ENCODE measurements at regions not wholly inside any gene's neighbourhood (a gene's known extent, or its start where the extent isn't known, plus 50 kb on each side); places are given as distances from the start of the nearest gene placed in this dataset.
A peak's percentile ranks its signal among the peaks of the same experiment; 100 is the strongest.

DNA sequence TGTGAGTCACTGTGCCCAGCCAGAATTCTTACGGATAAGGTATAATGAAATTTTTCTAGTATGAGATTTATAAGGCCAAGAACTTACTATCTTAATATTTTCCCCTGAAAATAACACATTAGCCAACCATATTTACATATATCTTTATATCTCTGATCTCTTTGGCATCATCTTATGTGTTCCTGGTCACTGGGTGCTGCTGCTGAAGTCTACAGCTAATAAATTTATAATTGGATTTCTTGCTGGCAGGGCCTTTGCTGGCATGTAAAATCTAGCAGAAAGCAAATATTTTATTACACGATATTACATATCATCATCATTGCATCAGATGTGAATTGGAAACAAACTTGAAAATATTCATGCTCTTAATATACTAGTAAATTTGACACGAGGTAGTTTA, 590.7 kb downstream of the ANXA1 start:
- no peak for DNase-seq (ENCODE audit: low read depth)

DNA sequence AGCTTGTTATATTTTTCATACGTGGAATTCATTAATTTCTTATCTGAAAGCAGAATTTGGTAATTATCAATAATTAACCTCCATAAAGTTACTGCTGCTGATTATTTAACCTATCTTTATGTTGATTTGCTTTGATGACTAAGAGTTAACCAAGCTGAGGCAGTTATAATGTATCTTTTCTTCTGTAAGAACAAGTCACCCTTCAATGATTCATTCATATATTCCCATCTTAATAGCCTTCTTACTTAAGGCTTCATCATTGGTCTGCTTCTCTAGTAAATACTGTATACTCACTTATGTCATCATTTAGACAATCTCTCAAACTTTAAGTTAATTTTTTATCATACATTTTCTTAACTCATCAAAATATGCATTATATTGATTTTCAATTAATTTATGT, 592.2 kb downstream of the ANXA1 start:
- no peak for DNase-seq (ENCODE audit: low read depth)

DNA sequence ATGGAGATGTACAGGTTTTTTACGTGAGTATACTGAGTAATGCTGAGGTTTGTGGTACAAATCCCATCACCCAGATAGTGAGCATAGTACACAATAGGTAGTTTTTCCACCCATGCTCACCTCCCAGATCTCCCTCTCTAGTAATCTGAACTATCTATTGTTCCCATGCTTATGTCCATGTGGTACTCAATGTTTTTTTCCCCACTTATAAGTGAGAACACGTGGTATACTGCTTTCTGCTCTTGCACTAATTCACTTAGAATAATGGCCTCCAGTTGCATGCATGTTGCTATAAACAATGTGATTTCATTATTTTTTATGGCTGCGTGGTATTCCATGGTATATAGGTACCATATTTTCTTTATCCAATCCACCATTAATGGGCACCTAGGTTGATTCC, 593.9 kb downstream of the ANXA1 start:
- DNase-seq (ENCODE audit: low read depth): no peak

DNA sequence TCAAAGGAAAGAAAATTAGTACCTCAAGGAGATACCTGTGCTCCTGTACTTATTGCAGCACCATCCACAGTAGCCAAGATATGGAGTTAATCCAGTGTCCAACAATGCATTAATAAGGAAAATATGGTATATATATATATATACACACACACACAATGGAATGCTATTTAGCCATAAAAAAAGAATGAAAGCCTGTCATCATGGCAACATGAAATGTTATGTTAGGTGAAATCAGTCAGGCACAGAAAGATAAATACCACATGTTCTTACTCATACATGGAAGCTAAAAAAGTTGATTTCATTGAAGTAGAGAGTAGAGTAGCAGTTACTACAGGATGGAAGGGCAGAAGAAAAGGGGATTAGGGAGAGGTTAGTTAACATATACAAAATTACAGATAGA, 601.5 kb downstream of the ANXA1 start:
- DNase-seq (ENCODE audit: low read depth): no peak

GRCh38 chr9:73761905-73762304, 610.2 kb downstream of the ANXA1 start:
- DNase-seq (ENCODE audit: low read depth): no peak

DNA sequence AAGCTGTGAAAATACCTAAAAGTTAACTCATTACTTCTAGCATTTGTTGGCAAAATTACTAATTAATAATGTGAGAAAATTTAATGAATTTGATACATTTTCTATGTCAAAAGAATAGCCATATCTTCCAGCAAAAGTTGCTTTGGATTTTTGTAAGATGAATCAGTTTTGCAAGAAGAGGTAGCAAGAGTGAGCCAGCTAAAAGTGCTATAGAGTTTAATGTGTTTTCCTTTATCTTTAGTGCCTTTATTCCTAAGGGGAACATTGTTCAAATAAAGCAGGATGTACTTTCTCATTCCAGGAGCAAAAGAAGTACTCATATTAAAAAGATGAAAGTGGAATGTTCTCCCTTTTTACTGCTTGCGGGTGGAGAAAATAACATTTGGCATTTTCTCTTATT, 622.2 kb downstream of the ANXA1 start:
- DNase-seq (ENCODE audit: low read depth): no peak

- no peak for DNase-seq (ENCODE audit: low read depth)
These were observed 624.1 kb downstream of the ANXA1 start for GRCh38 chr9:73775757-73776156.

GRCh38 chr9:73780916-73781315, 629.3 kb downstream of the ANXA1 start:
- peak; percentile 32 for DNase-seq (ENCODE audit: low read depth)

GRCh38 chr9:73782166-73782565, 630.5 kb downstream of the ANXA1 start:
- DNase-seq (ENCODE audit: low read depth): no peak

DNA sequence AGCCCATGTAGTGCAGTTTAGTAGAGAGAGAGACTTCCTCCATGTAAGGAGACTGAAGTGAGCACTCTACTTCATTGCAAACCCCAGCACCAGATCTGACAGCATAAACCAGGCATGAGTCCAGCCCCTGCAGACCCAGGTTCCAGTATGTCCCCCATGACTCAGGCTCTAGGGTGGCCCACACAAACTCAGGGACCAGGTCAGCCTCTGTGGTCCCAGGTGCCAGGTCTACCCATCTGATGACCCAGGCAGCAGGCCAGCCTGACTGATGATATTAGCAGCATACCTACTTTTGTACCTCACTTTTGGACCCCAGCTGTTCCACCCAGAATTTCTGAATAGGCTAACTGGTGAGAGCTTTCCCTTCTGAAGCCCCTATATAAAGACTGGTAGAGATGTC, 647.8 kb downstream of the ANXA1 start:
- no peak for DNase-seq (ENCODE audit: low read depth)

DNA sequence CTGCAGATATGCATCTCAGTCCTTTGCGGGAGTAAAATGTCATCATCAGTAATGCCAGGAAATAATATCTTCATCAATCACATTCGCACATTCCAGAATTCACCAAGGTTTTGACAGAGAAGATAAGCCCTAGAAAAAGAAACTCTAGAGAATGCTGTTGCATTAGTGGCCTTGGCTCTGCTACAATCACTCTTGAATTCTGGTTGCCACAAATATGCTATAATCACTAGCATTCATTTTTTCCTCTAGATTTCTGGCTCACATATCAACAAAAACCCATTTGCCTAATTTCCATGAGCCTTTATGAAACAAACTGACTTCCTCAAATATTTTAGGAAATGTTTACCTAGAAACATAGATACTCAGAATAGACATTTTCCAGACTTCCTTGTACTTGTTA, 653.4 kb downstream of the ANXA1 start:
- no peak for DNase-seq (ENCODE audit: low read depth)

- DNase-seq (ENCODE audit: low read depth): no peak
These were observed 654.3 kb downstream of the ANXA1 start for GRCh38 chr9:73805853-73806458.

- no peak for DNase-seq (ENCODE audit: low read depth)
These were observed 655.2 kb downstream of the ANXA1 start for GRCh38 chr9:73806876-73807275.

GRCh38 chr9:73807952-73808351, 656.3 kb downstream of the ANXA1 start:
- no peak for DNase-seq (ENCODE audit: low read depth)

DNA sequence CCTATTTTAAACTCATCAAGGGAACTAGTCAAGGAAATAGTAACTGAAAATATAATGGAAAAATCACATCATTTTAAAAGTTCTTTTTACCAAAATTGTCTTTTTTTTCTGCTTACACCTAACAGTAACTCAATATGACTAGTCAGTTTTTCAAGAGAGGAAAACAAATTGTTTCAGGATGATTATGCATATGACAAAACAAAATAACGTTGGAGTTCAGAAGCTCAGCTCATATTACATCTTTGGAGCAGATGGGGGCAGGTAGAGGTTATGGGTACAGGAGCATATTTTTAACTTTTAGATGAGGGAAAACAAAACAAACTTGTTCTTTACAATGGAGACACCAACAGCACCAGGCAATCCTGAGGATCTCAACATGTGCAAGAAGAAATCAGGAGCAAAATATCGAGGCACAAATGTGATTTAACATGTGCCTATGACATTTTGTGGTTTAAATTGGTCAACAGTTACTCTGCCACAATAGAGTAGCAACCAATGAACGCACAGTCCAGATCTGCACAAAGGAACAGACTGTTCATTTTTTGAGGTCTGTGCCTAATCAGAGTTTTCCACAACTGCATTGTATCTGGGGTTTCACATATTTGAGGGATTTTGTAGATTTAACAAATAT, 659.0 kb downstream of the ANXA1 start:
- DNase-seq (ENCODE audit: low read depth): no peak

- DNase-seq (ENCODE audit: low read depth): no peak
These were observed 661.9 kb downstream of the ANXA1 start for GRCh38 chr9:73813546-73813945.

GRCh38 chr9:73816905-73817304, 665.2 kb downstream of the ANXA1 start:
- DNase-seq (ENCODE audit: low read depth): no peak

DNA sequence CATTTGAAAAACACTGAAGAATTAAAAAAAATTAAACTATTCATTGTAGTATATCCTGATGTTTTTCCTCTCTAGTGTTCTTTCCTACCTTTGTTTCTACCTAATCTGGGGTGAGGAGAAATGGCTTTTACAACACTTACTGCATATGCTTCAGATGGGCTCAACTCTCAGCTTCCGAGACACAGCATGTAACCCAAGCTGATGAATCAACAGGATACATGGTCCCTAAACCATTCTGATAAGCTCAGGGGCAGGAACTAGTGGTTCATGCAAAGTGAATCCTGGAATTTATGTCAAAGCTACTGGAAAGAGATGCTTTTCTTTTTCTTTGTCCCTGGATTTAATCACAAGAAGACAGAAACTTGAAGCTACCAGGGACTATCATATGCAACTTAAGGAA, 672.5 kb upstream of the RORB start:
- DNase-seq (ENCODE audit: low read depth): no peak

- DNase-seq (ENCODE audit: low read depth): no peak
These were observed 658.3 kb upstream of the RORB start for GRCh38 chr9:73838871-73839270.

- DNase-seq (ENCODE audit: low read depth): no peak
These were observed 657.7 kb upstream of the RORB start for GRCh38 chr9:73839471-73839870.

DNA sequence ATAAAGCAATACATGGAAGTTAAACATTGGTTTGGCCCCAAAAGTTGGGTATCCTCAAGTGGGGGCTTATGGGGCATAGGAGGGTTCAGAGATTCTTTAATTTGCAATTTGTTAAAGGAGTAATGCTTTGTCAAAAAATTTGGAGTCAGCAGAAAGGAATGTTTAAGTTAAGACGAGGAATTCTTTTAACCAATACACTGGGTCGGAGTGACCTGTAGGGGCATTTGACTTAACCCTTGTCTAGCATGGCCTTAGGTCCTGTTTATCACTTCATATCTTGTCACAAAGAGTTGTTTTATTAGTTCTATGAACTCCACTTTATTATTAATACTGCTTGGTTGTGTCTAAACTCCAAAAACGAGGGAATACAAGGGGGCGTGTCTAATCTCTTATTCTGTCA, 656.1 kb upstream of the RORB start:
- DNase-seq (ENCODE audit: low read depth): no peak

- DNase-seq (ENCODE audit: low read depth): no peak
These were observed 653.0 kb upstream of the RORB start for GRCh38 chr9:73844135-73844534.

DNA sequence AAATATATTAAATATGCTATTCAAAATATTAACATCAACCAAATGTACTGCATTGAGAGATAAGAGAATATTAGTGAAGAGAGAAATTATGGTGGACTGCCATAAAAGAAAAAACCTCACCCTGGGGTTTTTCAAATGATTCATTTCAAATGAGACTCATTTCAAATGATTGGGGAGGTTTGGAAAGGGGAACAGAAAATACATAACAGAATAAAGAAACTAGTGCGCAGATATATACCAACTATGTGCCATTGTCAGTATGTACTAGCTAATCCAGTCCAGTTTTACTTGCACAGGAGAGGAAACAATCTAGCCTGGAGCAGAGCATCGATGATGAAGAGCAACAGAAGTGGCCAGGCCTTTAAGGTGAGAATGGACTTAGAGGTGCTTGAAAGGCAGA, 651.6 kb upstream of the RORB start:
- DNase-seq (ENCODE audit: low read depth): no peak

Measured in myocyte (in vitro differentiated cells).